Activated CD8-positive, alpha-beta memory T cell treated with anti-CD3 and anti-CD28 coated beads, Interleukin-2, amount 50 U/mL, for 4 hours (primary cell): ENCODE measurements at regions not wholly inside any gene's neighbourhood (a gene's known extent, or its start where the extent isn't known, plus 50 kb on each side); places are given as distances from the start of the nearest gene placed in this dataset.
"Not testable (repeated sequence)": the region's sequence is repeated elsewhere in the genome, so short reads cannot be mapped to it uniquely, and the experiment has no call there.

Experiments used
- DNase-seq: peaks from one replicate; pipeline ENCODE4 v3.0.0-alpha.2; 2020

GRCh38 chr4:123649250-123649644, 252.7 kb downstream of the SPRY1 start:
- DNase-seq, result no peak

DNA sequence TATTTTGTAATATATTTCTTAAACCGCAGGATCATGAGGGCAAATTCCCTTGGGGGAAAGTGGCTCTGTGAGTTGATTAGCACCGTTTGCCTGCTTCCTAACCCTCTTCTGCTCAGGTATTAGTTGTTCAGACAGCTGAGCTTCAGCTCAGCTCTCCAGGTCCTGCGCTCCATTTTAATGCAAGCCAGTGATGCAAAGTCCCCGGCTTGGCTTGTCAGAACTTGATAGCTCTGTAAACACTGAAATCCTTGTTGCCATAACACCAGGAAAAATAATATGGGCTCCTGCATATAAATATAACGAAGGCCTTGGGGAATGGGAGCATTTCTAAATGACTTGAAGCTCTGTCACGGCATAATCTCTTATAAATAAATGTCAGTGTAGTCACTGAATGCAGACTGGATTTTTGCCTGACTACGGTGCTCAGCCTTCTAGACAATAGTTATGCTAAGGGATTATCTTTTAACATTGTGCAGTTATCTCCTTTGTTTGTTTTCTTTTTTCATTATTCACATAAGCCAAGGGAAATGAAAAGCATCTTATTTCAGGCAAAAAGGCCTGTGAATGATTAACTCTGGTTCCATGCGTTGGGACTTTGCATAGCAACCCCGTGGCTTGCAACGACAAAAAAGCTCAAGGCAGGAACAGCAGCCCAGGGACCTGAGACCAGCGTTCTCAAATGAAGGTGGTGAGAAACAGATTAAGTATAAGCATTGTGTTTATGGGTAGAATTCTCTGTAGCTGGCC, 253.2 kb downstream of the SPRY1 start:
- no peak for DNase-seq

DNA sequence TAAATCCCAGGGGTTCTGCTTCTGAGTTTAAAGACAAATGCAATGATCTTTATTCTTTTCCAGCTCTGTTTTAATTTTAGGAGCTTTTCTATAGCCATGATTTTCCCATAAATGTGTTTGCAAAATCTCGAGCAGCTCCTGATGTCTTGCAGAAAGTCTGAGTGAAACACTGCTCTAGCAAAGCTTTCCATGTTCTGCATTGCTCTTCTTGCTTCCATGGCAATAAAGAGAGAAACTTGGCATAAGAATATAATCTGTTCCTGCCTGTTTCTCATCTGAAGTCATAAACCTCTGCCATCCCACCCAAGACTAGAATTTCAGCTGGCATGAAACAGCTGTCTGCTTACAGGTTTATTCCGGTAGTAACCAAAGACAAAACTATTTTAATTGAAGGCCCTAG, 254.5 kb downstream of the SPRY1 start:
- no peak for DNase-seq

- DNase-seq, result no peak
These were observed 255.1 kb downstream of the SPRY1 start for GRCh38 chr4:123651536-123652180.

- no peak for DNase-seq
These were observed 255.9 kb downstream of the SPRY1 start for GRCh38 chr4:123652476-123652875.

DNA sequence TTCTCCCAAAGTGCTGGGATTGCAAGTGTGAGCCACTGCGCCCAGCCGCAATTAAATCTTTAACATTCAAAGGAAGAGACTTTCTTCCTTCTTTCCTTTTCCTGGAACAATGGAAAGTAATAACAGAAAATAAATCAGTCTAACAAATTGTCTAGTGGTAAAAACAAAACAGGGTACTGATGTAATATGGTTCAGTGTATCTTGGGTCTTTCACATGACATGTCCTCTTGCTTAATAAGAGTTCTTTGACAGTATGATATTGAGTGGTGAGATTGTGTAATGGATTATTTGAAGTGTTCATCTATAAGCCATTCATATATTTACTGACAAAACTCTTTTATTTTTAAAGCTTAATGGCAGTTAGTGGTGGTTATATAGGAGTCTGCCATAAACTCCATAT, 256.6 kb downstream of the SPRY1 start:
- DNase-seq, result no peak

- DNase-seq, result not testable (repeated sequence)
These were observed 260.2 kb downstream of the SPRY1 start for GRCh38 chr4:123656746-123657294.

- not testable (repeated sequence) for DNase-seq
These were observed 261.0 kb downstream of the SPRY1 start for GRCh38 chr4:123657606-123658005.

DNA sequence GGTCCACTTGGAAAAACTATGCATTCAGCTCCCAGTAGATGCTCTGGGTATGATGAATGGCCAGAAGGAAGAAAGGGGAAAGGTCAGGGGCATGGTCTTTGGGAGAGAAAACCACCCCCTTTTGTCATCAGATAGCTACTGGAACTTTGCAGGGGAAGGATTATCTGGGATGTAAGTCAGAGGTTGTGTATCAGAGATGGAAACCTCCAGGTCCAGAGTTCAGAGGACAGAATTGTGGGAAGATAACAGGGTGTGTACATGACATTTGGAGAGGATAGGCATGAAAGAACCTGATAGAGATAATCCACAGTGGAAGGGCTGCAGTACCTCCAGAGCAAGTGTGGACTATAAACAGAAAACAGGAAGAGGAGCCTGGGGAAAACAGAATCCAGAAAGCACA, 262.7 kb downstream of the SPRY1 start:
- no peak for DNase-seq

DNA sequence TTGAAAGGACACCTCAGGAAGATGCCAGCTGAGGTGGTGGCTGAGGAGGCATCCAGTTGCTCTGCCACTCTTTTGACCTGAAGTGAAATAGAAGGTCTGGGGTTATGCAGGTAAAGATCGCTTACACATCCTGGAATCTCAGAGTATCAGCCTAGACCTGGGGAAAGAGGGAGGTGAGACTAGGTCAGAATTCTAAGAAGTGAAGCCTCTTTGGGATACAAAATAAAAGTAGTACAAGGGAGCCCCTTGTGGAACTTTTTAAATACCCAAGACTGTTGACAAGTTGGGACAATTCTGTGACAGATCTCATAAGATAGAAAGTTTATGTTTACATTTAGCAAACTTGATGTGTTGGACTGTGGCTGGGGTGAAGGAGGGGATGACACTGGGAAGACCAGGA, 263.1 kb downstream of the SPRY1 start:
- DNase-seq, result no peak

GRCh38 chr4:123661080-123661737, 264.6 kb downstream of the SPRY1 start:
- DNase-seq, result no peak

- DNase-seq, result no peak
These were observed 266.2 kb downstream of the SPRY1 start for GRCh38 chr4:123662827-123663226.

- no peak for DNase-seq
These were observed 269.9 kb downstream of the SPRY1 start for GRCh38 chr4:123666486-123666885.

GRCh38 chr4:123667496-123667895, 270.9 kb downstream of the SPRY1 start:
- no peak for DNase-seq

DNA sequence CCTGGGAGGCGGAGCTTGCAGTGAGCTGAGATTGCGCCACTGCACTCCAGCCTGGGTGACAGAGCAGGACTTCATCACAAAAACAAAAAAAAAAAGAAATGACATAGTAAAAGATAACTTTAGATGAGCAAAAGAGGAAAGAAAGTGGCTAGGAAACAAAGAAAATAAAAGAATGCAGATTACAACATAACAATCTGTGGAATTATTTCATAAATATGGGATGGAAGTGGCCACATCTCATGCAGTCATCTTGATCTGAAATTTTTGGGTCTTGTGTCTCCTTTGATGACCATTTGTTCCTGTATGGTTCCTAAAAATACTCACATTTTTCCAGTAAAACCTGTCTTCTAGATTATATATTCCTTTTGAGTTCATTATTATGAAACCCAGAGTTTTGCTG, 271.4 kb downstream of the SPRY1 start:
- DNase-seq, result no peak

DNA sequence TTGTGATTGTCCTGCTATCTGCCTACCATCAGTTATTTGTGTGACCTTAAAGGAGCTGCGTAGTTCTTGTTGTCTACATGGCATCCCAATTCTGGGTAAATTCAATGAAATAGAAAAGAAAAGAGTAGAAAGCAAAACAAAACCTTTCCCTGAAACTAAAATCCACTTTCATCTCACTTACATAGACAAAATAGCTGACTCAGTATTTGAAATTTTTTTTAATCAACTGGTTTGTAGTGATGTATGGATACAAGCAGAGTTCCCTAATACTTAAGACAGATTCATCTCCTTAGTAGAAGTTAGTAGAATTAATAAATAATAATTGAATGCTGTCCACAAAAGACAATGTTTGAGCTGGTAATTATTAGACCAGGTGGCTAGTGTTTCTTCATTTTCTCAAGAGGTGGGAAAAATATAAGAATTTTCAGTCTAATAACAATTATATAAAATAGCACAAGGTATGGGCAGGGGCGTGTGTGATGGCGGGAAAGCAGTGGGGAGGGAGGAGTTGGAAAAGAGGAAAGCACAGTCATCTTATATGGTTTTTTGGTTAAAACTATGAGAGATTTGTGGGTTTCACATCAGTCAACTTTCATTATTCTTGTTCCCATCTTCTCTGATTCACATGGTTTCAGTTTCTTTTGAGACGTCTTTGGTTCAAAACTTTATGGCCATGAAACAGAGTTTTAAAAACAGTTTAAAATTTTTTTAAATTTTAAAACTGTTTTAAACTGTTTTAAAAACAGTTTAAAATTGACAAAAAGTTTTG, 275.2 kb downstream of the SPRY1 start:
- DNase-seq, result no peak

GRCh38 chr4:123672987-123673386, 276.4 kb downstream of the SPRY1 start:
- DNase-seq, result no peak

DNA sequence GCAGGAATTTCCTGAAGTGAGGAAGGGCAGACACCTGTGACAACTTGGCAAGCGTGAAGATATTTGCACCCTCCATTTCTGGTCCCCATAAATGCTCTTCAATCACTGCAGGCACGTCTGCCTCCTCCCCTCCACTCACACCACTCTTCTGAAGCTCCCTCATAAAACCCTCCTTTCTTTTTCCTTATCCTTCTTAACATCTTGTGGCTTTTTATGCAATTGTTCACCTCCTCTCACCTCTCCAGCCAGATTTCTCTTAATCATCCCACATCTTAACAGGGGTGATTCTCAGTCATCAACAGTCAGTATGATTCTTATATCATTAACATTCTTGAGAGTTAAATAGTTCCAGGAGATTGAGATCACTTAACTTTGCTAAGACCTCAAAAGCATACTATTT, 277.4 kb downstream of the SPRY1 start:
- DNase-seq, result no peak

- DNase-seq, result no peak
These were observed 278.3 kb downstream of the SPRY1 start for GRCh38 chr4:123674762-123675465.

- DNase-seq, result no peak
These were observed 279.0 kb downstream of the SPRY1 start for GRCh38 chr4:123675567-123675966.

DNA sequence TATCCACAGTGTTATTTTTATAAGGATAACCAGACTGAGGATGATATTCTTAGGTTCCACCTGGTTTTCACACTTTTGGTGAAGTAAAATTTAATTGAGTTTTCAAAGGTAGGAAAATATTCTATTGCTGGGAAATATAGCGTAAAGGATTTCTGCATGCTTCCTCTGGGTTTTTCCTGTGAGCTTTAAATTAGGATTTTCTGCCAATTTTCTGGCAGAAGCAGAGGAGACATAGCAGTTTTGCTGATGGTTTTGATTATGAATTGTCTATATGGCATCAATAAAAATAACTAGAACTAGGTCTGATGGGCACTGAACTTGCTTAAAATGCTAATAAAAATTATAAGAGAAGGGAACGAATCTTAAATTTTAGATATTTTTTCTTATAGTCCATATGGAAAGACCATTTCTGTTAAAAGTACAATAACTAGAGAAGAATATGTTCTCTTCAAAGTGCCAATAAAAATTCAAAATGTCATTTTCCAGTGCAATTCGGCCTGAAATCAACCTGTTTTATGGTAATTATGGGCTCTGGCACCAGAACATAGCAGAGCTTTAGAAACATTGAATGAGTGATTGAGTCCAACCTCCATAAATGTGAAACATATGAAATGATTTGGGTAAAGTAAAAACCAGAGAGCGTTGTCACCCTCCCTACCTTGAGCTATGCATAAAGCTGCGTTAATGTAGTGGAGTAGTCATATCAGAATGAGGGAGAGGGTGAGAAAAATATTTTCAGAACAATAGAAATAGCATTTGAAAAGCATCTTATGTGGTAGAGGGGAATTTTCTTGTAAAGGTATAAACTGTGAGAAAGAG, 279.7 kb downstream of the SPRY1 start:
- DNase-seq, result no peak

- no peak for DNase-seq
These were observed 280.3 kb downstream of the SPRY1 start for GRCh38 chr4:123676890-123677229.
